NCI-H2227 treated with DMSO at 0.1 percent for 48 hours (cell line): ENCODE measurements at regions not wholly inside any gene's neighbourhood (a gene's known extent, or its start where the extent isn't known, plus 50 kb on each side); places are given as distances from the start of the nearest gene placed in this dataset.

Experiments used
- DNase-seq: peaks from one replicate; lab custom pipeline; 2025; lab: John Stamatoyannopoulos, UW

GRCh38 chr20:58600756-58601155 lies 50.3 kb upstream of the STX16 start:
- no peak for DNase-seq

- no peak for DNase-seq
Observed at GRCh38 chr20:58599966-58600365, 51.1 kb upstream of the STX16 start.

- no peak for DNase-seq
Observed at GRCh38 chr20:58598211-58599015, 52.7 kb upstream of the STX16 start.

- peak; percentile 49 for DNase-seq
Observed at GRCh38 chr20:58597249-58597891, 53.7 kb upstream of the STX16 start.

GRCh38 chr20:58596750-58597248 lies 54.3 kb upstream of the STX16 start:
- no peak for DNase-seq

GRCh38 chr20:58596244-58596643 lies 54.8 kb upstream of the STX16 start:
- DNase-seq = no peak

GRCh38 chr20:58595167-58595566 lies 55.9 kb upstream of the STX16 start:
- no peak for DNase-seq

- no peak for DNase-seq
Observed at GRCh38 chr20:58593880-58594638, 57.0 kb upstream of the STX16 start.

GRCh38 chr20:58592076-58592695 lies 58.9 kb upstream of the STX16 start:
- no peak for DNase-seq

GRCh38 chr20:58590679-58591473 lies 60.2 kb upstream of the STX16 start:
- no peak for DNase-seq

- no peak for DNase-seq
Observed at GRCh38 chr20:58587467-58587866, 63.6 kb upstream of the STX16 start.

- no peak for DNase-seq
Observed at GRCh38 chr20:58586565-58587093, 64.5 kb upstream of the STX16 start.

GRCh38 chr20:58585753-58586540 lies 65.1 kb upstream of the STX16 start:
- DNase-seq = no peak

GRCh38 chr20:58584881-58585752 lies 66.0 kb upstream of the STX16 start:
- no peak for DNase-seq

GRCh38 chr20:58584051-58584824 lies 66.8 kb upstream of the STX16 start:
- no peak for DNase-seq

- no peak for DNase-seq
Observed at GRCh38 chr20:58583586-58583985, 67.5 kb upstream of the STX16 start.

- no peak for DNase-seq
Observed at GRCh38 chr20:58583176-58583575, 67.9 kb upstream of the STX16 start.

GRCh38 chr20:58580474-58580835 lies 65.3 kb upstream of the APCDD1L start:
- no peak for DNase-seq
